Endothelial cell of umbilical vein (primary cell): ENCODE measurements at regions not wholly inside any gene's neighbourhood (a gene's known extent, or its start where the extent isn't known, plus 50 kb on each side); places are given as distances from the start of the nearest gene placed in this dataset.

Experiments used
- BruUV-seq: library from RNA; stranded (reverse); fragments of 400-500 nt; replicated peaks from 2 replicates; lab custom pipeline; 2021; lab: Mats Ljungman, UMichigan
- CTCF ChIA-PET: fragments of 300-600, 350-600 bp; sonication (Branson Sonifier 250); formaldehyde crosslinking; loops from one replicate; lab custom pipeline; 2021; ENCODE audit warnings: antibody characterized with exemption, inconsistent platforms; lab: Charles Lee
- POLR2A ChIA-PET: fragments of 300-600, 350-600 bp; sonication (Branson Sonifier 250); formaldehyde crosslinking; loops from one replicate; lab custom pipeline; 2021; ENCODE audit warnings: antibody characterized with exemption, inconsistent platforms; lab: Charles Lee
- DNase-seq: peaks from one replicate; pipeline ENCODE4 v3.0.0-alpha.2; 2011; ENCODE audit warnings: low read depth, low spot score
- FAIRE-seq: peaks from 2 replicates; lab custom pipeline; 2011; peaks lifted over from hg19 to GRCh38; lab: Jason Lieb, UNC
- H2AFZ ChIP-seq: 2 replicates; pipeline ENCODE4 v1.6.0; 2012; ENCODE audit warnings: low read depth, low read length, control low read depth, inconsistent platforms
- H3K27ac ChIP-seq: 2 replicates; pipeline ENCODE4 v1.5.1; 2011; ENCODE audit warnings: low read depth, mild to moderate bottlenecking, control low read depth, low read length, moderate library complexity; ENCODE audit not compliant: insufficient read depth
- H3K27me3 ChIP-seq, 2 experiments: 2 replicates each; pipeline versions ENCODE4 v1.6.0 to v1.6.1; 2011; ENCODE audit warnings: low read length in 2 of 2, mixed read lengths in 1 of 2; ENCODE audit not compliant: control insufficient read depth in 2 of 2, insufficient read depth in 2 of 2
- H3K36me3 ChIP-seq, 2 experiments: 2 replicates in 1 of 2; 3 replicates in 1 of 2; pipeline ENCODE4 v1.5.1; 2011; ENCODE audit warnings: low read length in 2 of 2, mild to moderate bottlenecking in 1 of 2, moderate library complexity in 1 of 2; ENCODE audit not compliant: control insufficient read depth in 2 of 2, insufficient read depth in 2 of 2; ENCODE audit errors: extremely low read depth in 1 of 2
- H3K4me1 ChIP-seq: 3 replicates; pipeline ENCODE4 v1.5.1; 2011; ENCODE audit warnings: mild to moderate bottlenecking, low read length; ENCODE audit not compliant: control insufficient read depth, insufficient read depth; ENCODE audit errors: extremely low read depth
- H3K4me2 ChIP-seq: 2 replicates; pipeline ENCODE4 v1.6.1; 2011; ENCODE audit warnings: low read length, control low read depth, mixed read lengths; ENCODE audit not compliant: insufficient read depth
- H3K4me3 ChIP-seq, 3 experiments: fragments of 200-600 bp in 1 of 3; sonication (generic), shearing (Covaris generic) in 1 of 3; replicated peaks in 1 of 3; 2 replicates each; pipeline ENCODE4 v1.5.1; 2011 to 2016; ENCODE audit warnings: control low read depth in 3 of 3, low read length in 3 of 3, mild to moderate bottlenecking in 2 of 3, inconsistent platforms in 1 of 3, low read depth in 1 of 3, moderate library complexity in 1 of 3; ENCODE audit not compliant: insufficient read depth in 1 of 3
- H3K79me2 ChIP-seq: 2 replicates; pipeline ENCODE4 v1.6.0; 2012; ENCODE audit warnings: low read length, inconsistent platforms; ENCODE audit not compliant: control insufficient read depth, insufficient read depth
- H3K9ac ChIP-seq: replicated peaks from 2 replicates; pipeline ENCODE3; 2011; ENCODE audit warnings: low read length, control low read depth; ENCODE audit not compliant: insufficient read depth; ENCODE audit errors: extremely low read depth
- H3K9me1 ChIP-seq: replicated peaks from 3 replicates; pipeline ENCODE4 v1.6.0; 2011; ENCODE audit warnings: mild to moderate bottlenecking, low read length; ENCODE audit not compliant: control insufficient read depth, insufficient read depth; ENCODE audit errors: extremely low read depth
- H3K9me3 ChIP-seq: replicated peaks from 2 replicates; pipeline ENCODE4 v1.5.1; 2012; ENCODE audit warnings: low read length, inconsistent platforms; ENCODE audit not compliant: control insufficient read depth, insufficient read depth
- H4K20me1 ChIP-seq: replicated peaks from 2 replicates; pipeline ENCODE3; 2011; ENCODE audit warnings: mild to moderate bottlenecking, low read length; ENCODE audit not compliant: control insufficient read depth, insufficient read depth; ENCODE audit errors: extremely low read depth
- EZH2 ChIP-seq: IDR thresholded peaks from 2 replicates; pipeline ENCODE4 v1.6.1; 2012; ENCODE audit warnings: borderline replicate concordance, low read depth, mild to moderate bottlenecking, moderate library complexity, low read length, inconsistent platforms; ENCODE audit not compliant: severe bottlenecking
- FOS ChIP-seq: IDR thresholded peaks from 2 replicates; pipeline ENCODE4 v1.6.1; 2011; ENCODE audit warnings: mild to moderate bottlenecking, low read length, moderate library complexity, borderline replicate concordance; ENCODE audit not compliant: insufficient read depth
- GATA2 ChIP-seq: IDR thresholded peaks from 2 replicates; pipeline ENCODE4 v1.7.0; 2011; ENCODE audit warnings: low read depth, mild to moderate bottlenecking, moderate library complexity, mixed read lengths, low read length; ENCODE audit not compliant: insufficient read length, insufficient read depth
- JUN ChIP-seq: IDR thresholded peaks from 2 replicates; pipeline ENCODE4 v1.6.1; 2011; ENCODE audit warnings: borderline replicate concordance, low read depth; ENCODE audit not compliant: insufficient read length, insufficient read depth
- POLR2A ChIP-seq: IDR thresholded peaks from 2 replicates; pipeline ENCODE4 v1.6.1; 2012; ENCODE audit warnings: low read depth, mild to moderate bottlenecking, control low read depth, low read length
- POLR2AphosphoS5 ChIP-seq: IDR thresholded peaks from 2 replicates; pipeline ENCODE4 v1.6.1; 2012; ENCODE audit warnings: low read depth, mild to moderate bottlenecking, control low read depth, low read length, moderate library complexity; ENCODE audit not compliant: insufficient read depth
- dilution Hi-C: fragments of 300-500 bp; cut with MboI; formaldehyde crosslinking; loops from one replicate; pipeline ENCODE4 v1.15.0; 2019; ENCODE audit warnings: low sequenced_read_pairs; ENCODE audit not compliant: extremely low pct_ligation_motif_present
- intact Hi-C: fragments of 100-400 bp; cut with micrococcal nuclease; formaldehyde crosslinking; loops from one replicate; pipeline ENCODE4 v1.10.0; 2022
- TF ChIP-seq, protein P1 (sequence below), 2 donors: IDR thresholded peaks; 1 replicate in 1 of 2; 2 replicates in 1 of 2; pipeline ENCODE4 v1.5.1; 2011; ENCODE audit warnings: low read length in 2 of 2, mild to moderate bottlenecking in 2 of 2, moderate library complexity in 2 of 2, control low read depth in 1 of 2, inconsistent platforms in 1 of 2, low read depth in 1 of 2; ENCODE audit not compliant: insufficient read depth in 1 of 2; ENCODE audit errors: extremely low read depth in 1 of 2
- TF ChIP-seq, protein P2 (sequence below): IDR thresholded peaks from 2 replicates; pipeline ENCODE4 v1.6.1; 2011; ENCODE audit not compliant: insufficient read depth, insufficient read length

DNA sequence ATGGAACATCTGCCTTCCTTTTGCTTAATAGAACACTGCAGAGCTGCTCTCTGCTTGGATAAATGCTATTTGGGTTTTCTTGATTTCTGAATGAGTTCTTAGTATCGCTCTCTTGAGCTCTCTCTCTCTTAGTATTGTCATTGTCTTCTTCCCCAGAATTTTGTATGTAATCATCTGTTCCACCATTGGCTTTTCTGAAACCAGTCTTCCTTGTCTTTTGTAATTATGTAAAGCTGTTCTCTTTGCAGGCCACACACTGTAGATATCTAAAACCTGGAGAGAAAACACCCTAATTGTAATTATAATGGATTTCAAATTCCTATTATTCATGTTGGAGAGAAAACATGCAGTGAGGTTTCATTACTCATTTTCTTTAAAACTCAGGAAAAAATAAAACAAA lies 333.1 kb upstream of the CHAC2 start:
- H3K4me1 ChIP-seq, result no peaks in the 10 kb centered on the region
- H3K4me3 ChIP-seq, result no peak overlapping the region
- H3K9ac ChIP-seq, result no peak overlapping the region
- intact Hi-C loops, result no loop called here
- no peaks in the 10 kb centered on the region for H4K20me1 ChIP-seq
- no peak for TF ChIP-seq JUN
- no peak for TF ChIP-seq POLR2AphosphoS5
- no peak for TF ChIP-seq EZH2
- TF ChIP-seq, protein P1, sequence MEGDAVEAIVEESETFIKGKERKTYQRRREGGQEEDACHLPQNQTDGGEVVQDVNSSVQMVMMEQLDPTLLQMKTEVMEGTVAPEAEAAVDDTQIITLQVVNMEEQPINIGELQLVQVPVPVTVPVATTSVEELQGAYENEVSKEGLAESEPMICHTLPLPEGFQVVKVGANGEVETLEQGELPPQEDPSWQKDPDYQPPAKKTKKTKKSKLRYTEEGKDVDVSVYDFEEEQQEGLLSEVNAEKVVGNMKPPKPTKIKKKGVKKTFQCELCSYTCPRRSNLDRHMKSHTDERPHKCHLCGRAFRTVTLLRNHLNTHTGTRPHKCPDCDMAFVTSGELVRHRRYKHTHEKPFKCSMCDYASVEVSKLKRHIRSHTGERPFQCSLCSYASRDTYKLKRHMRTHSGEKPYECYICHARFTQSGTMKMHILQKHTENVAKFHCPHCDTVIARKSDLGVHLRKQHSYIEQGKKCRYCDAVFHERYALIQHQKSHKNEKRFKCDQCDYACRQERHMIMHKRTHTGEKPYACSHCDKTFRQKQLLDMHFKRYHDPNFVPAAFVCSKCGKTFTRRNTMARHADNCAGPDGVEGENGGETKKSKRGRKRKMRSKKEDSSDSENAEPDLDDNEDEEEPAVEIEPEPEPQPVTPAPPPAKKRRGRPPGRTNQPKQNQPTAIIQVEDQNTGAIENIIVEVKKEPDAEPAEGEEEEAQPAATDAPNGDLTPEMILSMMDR (IDR thresholded peaks at IDR 0.05; ENCODE audit: extremely low read depth in 1 of 2, insufficient read depth in 1 of 2, low read depth in 1 of 2, low read length in 2 of 2), result no peak
- TF ChIP-seq, protein P2, sequence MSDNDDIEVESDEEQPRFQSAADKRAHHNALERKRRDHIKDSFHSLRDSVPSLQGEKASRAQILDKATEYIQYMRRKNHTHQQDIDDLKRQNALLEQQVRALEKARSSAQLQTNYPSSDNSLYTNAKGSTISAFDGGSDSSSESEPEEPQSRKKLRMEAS, result no peak
- DNase-seq (no peak), FAIRE-seq (no peak)
- ChIA-PET POLR2A (no interaction called here), CTCF (no interaction called here)
- no peak overlapping the region for H3K4me2 ChIP-seq
- H3K79me2 ChIP-seq, result no peaks in the 10 kb centered on the region
- H3K9me3 ChIP-seq, result no peaks in the 10 kb centered on the region
- H3K9me1 ChIP-seq, result no peaks in the 10 kb centered on the region
- no peaks in the 10 kb centered on the region for H3K36me3 ChIP-seq
- H3K27ac ChIP-seq, result no peak overlapping the region
- H2AFZ ChIP-seq, result no peak overlapping the region
- BruUV-seq, result no TSS peak
- dilution Hi-C loops, result no loop called here
- no peaks in the 10 kb centered on the region for H3K27me3 ChIP-seq

DNA sequence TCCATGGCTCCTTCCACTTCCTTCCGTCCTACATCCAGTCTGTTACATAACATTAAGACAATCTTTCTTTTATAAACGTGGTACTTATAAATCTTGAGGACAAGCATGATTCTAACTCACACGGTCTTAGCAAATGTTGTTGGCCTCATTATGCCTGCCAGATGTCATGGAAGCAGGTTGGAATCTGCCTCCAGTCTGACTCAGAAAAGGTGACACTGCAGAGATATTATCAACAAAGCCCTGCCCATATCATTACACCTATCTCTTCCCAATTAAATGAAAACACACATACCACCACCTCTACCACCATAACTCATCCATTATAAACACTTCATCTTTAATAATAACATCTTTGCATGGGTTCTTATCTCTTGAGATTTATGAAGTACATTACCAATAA lies 334.7 kb upstream of the CHAC2 start:
- no peak for DNase-seq
- intact Hi-C loops (no loop called here), dilution Hi-C loops (no loop called here)
- ChIA-PET CTCF (no interaction called here), POLR2A (no interaction called here)
- TF ChIP-seq, protein P2, result no peak
- TF ChIP-seq EZH2 (no peak), POLR2A (no peak), FOS (no peak), GATA2 (no peak), POLR2AphosphoS5 (no peak)
- H3K36me3 ChIP-seq, result no peaks in the 10 kb centered on the region
- H3K9ac ChIP-seq, result no peak overlapping the region
- H3K4me3 ChIP-seq, result no peak overlapping the region
- H3K27me3 ChIP-seq, result no peaks in the 10 kb centered on the region
- H2AFZ ChIP-seq, result no peak overlapping the region
- H3K9me3 ChIP-seq, result no peaks in the 10 kb centered on the region
- no peaks in the 10 kb centered on the region for H3K79me2 ChIP-seq
- no peaks in the 10 kb centered on the region for H3K9me1 ChIP-seq
- FAIRE-seq, result no peak
- no peaks in the 10 kb centered on the region for H4K20me1 ChIP-seq
- H3K27ac ChIP-seq, result no peak overlapping the region
- H3K4me2 ChIP-seq, result no peak overlapping the region
- no peaks in the 10 kb centered on the region for H3K4me1 ChIP-seq
- BruUV-seq, result no TSS peak
